GM18909 (cell line): ENCODE measurements at regions not wholly inside any gene's neighbourhood (a gene's known extent, or its start where the extent isn't known, plus 50 kb on each side); places are given as distances from the start of the nearest gene placed in this dataset.
"Not testable (repeated sequence)": the region's sequence is repeated elsewhere in the genome, so short reads cannot be mapped to it uniquely, and the experiment has no call there.

Experiments used
- ATAC-seq: cut with Tn5 transposase; IDR thresholded peaks from one replicate; pipeline ENCODE4 v1.9.1; 2021; ENCODE audit warnings: mild to moderate bottlenecking; ENCODE audit not compliant: unreplicated experiment, poor library complexity

DNA sequence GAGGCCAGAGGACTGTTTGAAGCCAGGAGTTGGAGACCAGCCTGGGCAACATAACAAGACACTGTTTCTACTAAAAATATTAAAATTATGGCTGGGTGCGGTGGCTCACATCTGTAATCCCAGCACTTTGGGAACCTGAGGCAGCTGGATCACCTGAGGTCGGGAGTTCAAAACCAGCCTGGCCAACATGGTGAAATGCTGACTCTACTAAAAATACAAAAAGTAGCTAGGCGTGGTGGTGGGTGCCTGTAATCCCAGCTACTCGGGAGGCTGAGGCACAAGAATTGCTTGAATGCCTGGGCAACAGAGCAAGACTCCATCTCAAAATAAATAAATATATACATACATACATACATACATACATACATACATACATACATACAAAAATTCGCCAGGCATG is 99.7 kb downstream of the TMEM130 start:
- ATAC-seq = not testable (repeated sequence)

GRCh38 chr7:98771519-98771918 is 98.3 kb downstream of the TMEM130 start:
- no peak for ATAC-seq

- ATAC-seq = no peak
These were observed 97.7 kb downstream of the TMEM130 start for GRCh38 chr7:98771941-98772603.

DNA sequence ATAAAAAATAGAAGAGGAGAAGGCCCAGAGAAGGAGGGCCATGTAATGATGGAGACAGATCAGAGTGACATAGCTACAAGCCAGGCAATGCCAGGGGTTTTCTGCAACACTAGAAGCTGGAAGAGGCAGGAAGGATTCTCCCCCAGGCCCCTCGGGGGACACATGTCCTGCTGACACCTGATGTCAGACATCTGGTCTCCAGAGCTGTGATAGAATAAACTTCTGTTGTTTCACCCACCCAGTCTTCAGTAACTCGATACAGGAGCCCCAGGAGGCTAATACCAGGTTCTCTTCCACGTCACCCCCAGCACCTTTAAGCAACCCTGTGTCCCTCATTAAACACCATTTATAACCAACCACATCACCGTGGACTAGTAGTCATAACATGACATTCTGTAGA is 94.9 kb downstream of the TMEM130 start:
- ATAC-seq = no peak

DNA sequence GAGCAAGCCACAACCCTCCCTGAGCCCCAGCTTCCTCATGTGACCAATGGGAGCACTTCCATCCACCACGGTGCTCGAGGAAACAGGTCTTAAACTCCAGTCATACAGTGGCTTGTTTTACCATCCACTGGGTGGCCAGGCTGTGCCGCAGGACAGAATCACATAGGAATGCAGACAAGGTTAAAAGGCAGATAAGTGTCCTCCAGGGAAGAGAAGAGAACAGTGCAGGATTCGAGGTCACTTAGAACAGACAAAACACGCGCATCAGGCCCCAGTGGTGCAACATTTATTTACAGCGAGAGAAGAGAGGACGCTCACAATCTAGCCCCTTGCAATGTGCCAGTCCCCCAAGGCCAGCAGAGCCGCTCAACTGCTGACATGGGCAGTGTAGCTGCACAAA is 92.8 kb downstream of the TMEM130 start:
- ATAC-seq = no peak

DNA sequence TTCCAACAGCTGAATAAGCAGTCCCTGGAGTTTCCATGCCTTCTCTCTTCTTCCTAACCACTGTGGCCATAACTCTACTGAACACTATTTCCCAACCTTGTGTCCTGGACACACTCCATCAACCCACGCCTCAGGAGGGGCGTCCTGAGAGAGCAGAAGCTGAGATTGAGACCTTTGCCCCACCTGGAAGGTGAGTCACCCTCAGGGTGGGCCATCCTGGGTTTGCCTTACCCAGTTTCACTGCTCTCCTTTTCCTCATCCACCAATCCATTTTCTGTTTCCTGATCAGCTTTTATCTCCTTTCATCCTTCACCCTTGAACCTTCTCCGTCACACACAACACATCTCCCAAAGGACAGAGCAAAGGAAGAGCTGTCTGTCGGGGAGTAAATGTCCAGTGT is 91.4 kb downstream of the TMEM130 start:
- no peak for ATAC-seq

DNA sequence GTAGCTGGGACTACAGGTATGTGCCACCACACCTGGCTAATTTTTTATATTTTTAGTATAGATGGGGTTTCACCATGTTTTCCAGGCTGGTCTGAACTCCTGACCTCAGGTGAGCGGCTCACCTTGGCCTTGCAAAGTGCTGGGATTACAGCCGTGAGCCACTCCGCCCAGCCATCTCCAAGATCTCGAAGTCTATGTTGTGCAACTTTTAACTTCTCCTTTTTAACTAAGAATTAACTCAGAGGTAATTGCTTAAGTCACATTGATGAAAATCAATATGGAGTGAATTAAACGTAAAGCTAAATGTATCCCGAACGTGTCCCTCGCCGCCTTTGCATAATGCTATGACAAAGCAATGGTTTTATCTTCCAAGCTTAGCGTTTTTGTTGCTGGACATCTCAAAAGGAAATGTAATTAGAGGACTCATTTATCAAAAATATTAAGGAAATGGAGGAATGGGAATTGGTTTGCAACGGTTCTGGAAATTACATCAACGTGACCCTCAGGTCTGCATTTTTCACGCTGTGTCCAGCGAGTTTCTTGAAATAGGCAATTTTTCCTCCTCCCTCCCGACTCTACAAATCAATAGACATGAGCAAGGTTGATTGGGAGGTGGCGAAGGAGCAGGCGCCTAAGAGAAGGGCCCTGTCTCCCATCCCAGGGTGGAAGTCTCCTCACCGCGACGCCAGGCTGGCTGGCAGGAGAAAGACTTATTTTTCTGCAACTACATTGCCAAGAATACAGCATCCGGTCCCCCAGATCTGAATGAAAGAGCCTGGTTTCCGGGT is 89.8 kb downstream of the TMEM130 start:
- no peak for ATAC-seq

DNA sequence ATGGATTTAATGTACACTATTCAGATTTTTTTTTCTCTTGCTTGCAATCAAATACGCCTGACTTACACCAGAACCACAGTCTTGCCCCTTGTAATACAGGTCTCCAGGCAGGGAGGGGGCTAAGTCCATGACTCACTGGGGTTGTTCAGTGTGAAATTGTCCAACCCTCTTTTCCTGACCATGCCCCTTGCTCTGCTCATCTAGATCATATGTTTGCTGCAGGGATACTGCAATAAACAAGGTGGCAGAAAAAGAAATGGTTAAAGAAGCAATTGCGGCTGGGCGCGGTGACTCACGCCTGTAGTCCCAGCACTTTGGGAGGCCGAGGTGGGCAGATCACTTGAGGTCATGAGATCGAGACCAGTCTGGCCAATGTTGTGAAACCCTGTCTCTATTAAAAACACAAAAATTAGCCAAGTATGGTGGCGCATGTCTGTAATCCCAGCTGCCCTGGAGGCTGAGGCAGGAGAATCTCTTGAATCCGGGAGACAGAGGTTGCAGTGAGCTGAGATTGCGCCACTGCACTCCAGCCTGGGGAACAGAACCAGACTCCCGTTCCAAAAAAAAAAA is 85.5 kb downstream of the TMEM130 start:
- no peak for ATAC-seq

- no peak for ATAC-seq
These were observed 83.8 kb downstream of the TMEM130 start for GRCh38 chr7:98785929-98786571.

DNA sequence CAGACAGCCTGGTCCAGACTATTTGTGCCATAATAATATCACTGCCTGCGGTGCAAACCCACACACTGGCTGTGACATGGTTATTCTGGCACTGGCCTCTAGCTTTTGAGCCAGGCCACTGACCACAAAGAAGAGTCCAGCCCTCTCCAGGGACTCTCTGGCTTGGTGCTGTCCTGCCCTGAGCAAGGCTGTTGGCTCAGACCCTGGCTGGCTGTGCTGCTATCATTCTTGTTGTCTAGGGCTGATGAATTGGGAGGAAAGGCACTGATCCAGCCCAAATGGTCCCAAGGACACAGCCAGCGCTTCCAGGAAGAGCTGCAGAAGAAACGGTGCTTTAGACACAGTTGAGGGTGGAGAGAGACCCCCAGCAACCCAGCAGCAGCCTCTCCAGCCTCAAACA is 80.8 kb downstream of the TMEM130 start:
- ATAC-seq = no peak

GRCh38 chr7:98794453-98794852 is 75.4 kb downstream of the TMEM130 start:
- not testable (repeated sequence) for ATAC-seq

GRCh38 chr7:98795741-98796493 is 73.9 kb downstream of the TMEM130 start:
- ATAC-seq = peak; percentile 92
